ENCODE measurements at regions not wholly inside any gene's neighbourhood (a gene's known extent, or its start where the extent isn't known, plus 50 kb on each side); places are given as distances from the start of the nearest gene placed in this dataset.

GRCh38 chr4:152160225-152160800, 375.6 kb downstream of the FBXW7 start:
- TF ChIP-seq, protein P1, sequence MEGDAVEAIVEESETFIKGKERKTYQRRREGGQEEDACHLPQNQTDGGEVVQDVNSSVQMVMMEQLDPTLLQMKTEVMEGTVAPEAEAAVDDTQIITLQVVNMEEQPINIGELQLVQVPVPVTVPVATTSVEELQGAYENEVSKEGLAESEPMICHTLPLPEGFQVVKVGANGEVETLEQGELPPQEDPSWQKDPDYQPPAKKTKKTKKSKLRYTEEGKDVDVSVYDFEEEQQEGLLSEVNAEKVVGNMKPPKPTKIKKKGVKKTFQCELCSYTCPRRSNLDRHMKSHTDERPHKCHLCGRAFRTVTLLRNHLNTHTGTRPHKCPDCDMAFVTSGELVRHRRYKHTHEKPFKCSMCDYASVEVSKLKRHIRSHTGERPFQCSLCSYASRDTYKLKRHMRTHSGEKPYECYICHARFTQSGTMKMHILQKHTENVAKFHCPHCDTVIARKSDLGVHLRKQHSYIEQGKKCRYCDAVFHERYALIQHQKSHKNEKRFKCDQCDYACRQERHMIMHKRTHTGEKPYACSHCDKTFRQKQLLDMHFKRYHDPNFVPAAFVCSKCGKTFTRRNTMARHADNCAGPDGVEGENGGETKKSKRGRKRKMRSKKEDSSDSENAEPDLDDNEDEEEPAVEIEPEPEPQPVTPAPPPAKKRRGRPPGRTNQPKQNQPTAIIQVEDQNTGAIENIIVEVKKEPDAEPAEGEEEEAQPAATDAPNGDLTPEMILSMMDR (IDR thresholded peaks at IDR 0.05; ENCODE audit: low read depth, low read length) = no peak
- TF ChIP-seq MAX (IDR thresholded peaks at IDR 0.05; ENCODE audit: low read depth, low read length) (no peak), POLR2A (IDR thresholded peaks at IDR 0.05; ENCODE audit: extremely low read depth, insufficient read length) (no peak), MYC (IDR thresholded peaks at IDR 0.05; ENCODE audit: low read depth, low read length) (no peak)

All from NB4 (cell line).